GM18907 (cell line): ENCODE measurements at regions not wholly inside any gene's neighbourhood (a gene's known extent, or its start where the extent isn't known, plus 50 kb on each side); places are given as distances from the start of the nearest gene placed in this dataset.

Source experiments
- ATAC-seq: cut with Tn5 transposase; IDR thresholded peaks from one replicate; pipeline ENCODE4 v1.9.1; 2021; ENCODE audit warnings: mild to moderate bottlenecking, moderate library complexity; ENCODE audit not compliant: unreplicated experiment

- no peak for ATAC-seq
Observed at GRCh38 chr1:54497338-54497737, 50.7 kb upstream of the ACOT11 start.

- ATAC-seq = no peak
Observed at GRCh38 chr1:54495954-54496353, 52.1 kb upstream of the ACOT11 start.

GRCh38 chr1:54493608-54494007 lies 54.4 kb upstream of the ACOT11 start:
- no peak for ATAC-seq

GRCh38 chr1:54490361-54491248 lies 57.4 kb upstream of the ACOT11 start:
- ATAC-seq = no peak

- no peak for ATAC-seq
Observed at GRCh38 chr1:54489627-54490250, 58.3 kb upstream of the ACOT11 start.

GRCh38 chr1:54488779-54489626 lies 59.0 kb upstream of the ACOT11 start:
- peak; percentile 65 for ATAC-seq

GRCh38 chr1:54488065-54488750 lies 59.8 kb upstream of the ACOT11 start:
- peak; percentile 45 for ATAC-seq

GRCh38 chr1:54487571-54488050 lies 60.4 kb upstream of the ACOT11 start:
- ATAC-seq = no peak

- no peak for ATAC-seq
Observed at GRCh38 chr1:54486907-54487306, 61.1 kb upstream of the ACOT11 start.

- ATAC-seq = no peak
Observed at GRCh38 chr1:54485416-54485815, 62.6 kb upstream of the ACOT11 start.

- ATAC-seq = no peak
Observed at GRCh38 chr1:54483875-54484437, 64.1 kb upstream of the ACOT11 start.

GRCh38 chr1:54481201-54481884 lies 66.7 kb upstream of the ACOT11 start:
- no peak for ATAC-seq

- ATAC-seq = no peak
Observed at GRCh38 chr1:54480525-54480848, 67.5 kb upstream of the ACOT11 start.

GRCh38 chr1:54479841-54480524 lies 68.0 kb upstream of the ACOT11 start:
- ATAC-seq = no peak

GRCh38 chr1:54479251-54479650 lies 68.8 kb upstream of the ACOT11 start:
- ATAC-seq = no peak

- ATAC-seq = no peak
Observed at GRCh38 chr1:54477153-54477561, 70.9 kb upstream of the ACOT11 start.

- no peak for ATAC-seq
Observed at GRCh38 chr1:54476530-54477109, 70.4 kb upstream of the SSBP3 start.

- no peak for ATAC-seq
Observed at GRCh38 chr1:54475946-54476516, 69.8 kb upstream of the SSBP3 start.
